Activated CD8-positive, alpha-beta T cell treated with anti-CD3 and anti-CD28 coated beads, Interleukin-2, amount 10 ng/mL, durations not matched to agents 7 days and 5 days (primary cell): ENCODE measurements at regions not wholly inside any gene's neighbourhood (a gene's known extent, or its start where the extent isn't known, plus 50 kb on each side); places are given as distances from the start of the nearest gene placed in this dataset.
"Not testable (repeated sequence)": the region's sequence is repeated elsewhere in the genome, so short reads cannot be mapped to it uniquely, and the experiment has no call there.

ENCODE experiments used
- ATAC-seq: fragments of 150-1000 bp; cut with Tn5 transposase; one replicate; pipeline ENCODE4 v1.10.0; 2021; ENCODE audit warnings: moderate library complexity
- CTCF ChIA-PET: fragments of 350-600 bp; sonication (Branson Sonifier 250); formaldehyde crosslinking; loops from one replicate; lab custom pipeline; 2021; ENCODE audit warnings: antibody characterized with exemption; lab: Charles Lee
- POLR2A ChIA-PET: fragments of 350-600 bp; sonication (Branson Sonifier 250); formaldehyde crosslinking; loops from one replicate; lab custom pipeline; 2021; ENCODE audit warnings: antibody characterized with exemption; lab: Charles Lee
- DNase-seq: peaks from one replicate; pipeline ENCODE4 v3.0.0-alpha.2; 2020
- H3K27ac Mint-ChIP-seq: one replicate; pipeline ENCODE4 v1.8.0; 2021; ENCODE audit warnings: mild to moderate bottlenecking, mixed read lengths
- H3K27me3 Mint-ChIP-seq: one replicate; pipeline ENCODE4 v1.8.0; 2021; ENCODE audit warnings: low read depth, mixed read lengths
- H3K36me3 Mint-ChIP-seq: one replicate; pipeline ENCODE4 v1.8.0; 2021; ENCODE audit warnings: low read depth, mixed read lengths
- H3K4me1 Mint-ChIP-seq: one replicate; pipeline ENCODE4 v1.8.0; 2021; ENCODE audit warnings: low read depth, mixed read lengths
- H3K4me3 Mint-ChIP-seq: one replicate; pipeline ENCODE4 v1.8.0; 2021; ENCODE audit warnings: mild to moderate bottlenecking, mixed read lengths
- H3K9me3 Mint-ChIP-seq: one replicate; pipeline ENCODE4 v1.8.0; 2022; ENCODE audit warnings: mixed read lengths; ENCODE audit not compliant: insufficient read depth

DNA sequence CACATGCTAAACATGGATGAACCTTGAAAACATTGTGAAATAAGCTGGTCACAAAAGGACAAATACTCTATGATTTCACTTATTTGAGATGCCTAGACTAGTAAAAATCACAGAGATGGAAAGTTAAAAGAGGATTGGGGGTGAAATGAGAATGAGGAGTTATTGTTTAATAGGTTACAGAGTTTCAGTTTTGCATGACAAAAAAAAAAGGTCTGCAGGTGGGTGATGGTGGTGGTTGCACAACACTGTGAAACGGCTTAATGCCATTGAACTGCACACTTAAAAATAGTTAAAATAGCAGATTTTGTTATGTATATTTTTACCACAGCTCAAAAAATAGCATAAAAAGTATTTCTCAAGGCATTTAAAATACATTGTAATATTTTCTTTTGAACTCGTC, 151.9 kb upstream of the NRXN3 start:
- POLR2A ChIA-PET = no interaction called here
- no peak overlapping the region for H3K27ac Mint-ChIP-seq
- H3K36me3 Mint-ChIP-seq = no peaks in the 10 kb centered on the region

DNA sequence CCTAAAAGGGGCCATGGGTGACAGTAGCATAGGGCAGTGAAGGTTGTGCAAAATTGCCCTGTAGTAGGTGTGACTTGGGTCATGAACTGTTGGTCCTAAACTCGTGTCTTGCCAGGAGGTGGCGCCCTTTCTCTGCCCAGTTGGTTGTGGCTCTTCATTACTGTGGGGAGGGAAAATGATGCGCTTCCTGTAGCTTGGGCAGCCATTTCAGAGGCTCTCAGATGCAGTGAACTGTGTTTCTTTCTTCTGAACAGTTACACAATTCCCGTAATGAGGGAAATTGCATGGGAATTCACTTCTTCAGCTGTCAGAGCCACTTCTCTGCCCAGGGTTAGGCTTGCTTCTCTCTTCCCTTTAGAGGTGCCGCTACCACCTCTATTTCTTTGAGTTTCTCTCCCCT, 148.1 kb upstream of the NRXN3 start:
- ChIA-PET CTCF (interaction anchor here (0.6 to 4.2 kb wide), 6 partner anchors 17 to 577 kb away, joined by 3 to 22 read pairs (median 4); no protein-coding TSS in a partner anchor), POLR2A (no interaction called here)
- H3K4me3 Mint-ChIP-seq = no peak overlapping the region
- peak; percentile 77 for DNase-seq
- no peaks in the 10 kb centered on the region for H3K4me1 Mint-ChIP-seq
- peak; percentile 69 for ATAC-seq
- no peaks in the 10 kb centered on the region for H3K27me3 Mint-ChIP-seq
- H3K36me3 Mint-ChIP-seq = no peaks in the 10 kb centered on the region
- no peak overlapping the region for H3K27ac Mint-ChIP-seq
- no peaks in the 10 kb centered on the region for H3K9me3 Mint-ChIP-seq

More for the DNA sequence above, 151.9 kb upstream of the NRXN3 start:
- DNase-seq (no peak), ATAC-seq (no peak)
- no peaks in the 10 kb centered on the region for H3K9me3 Mint-ChIP-seq
- CTCF ChIA-PET = no interaction called here
- no peaks in the 10 kb centered on the region for H3K4me1 Mint-ChIP-seq
- no peak overlapping the region for H3K4me3 Mint-ChIP-seq
- no peaks in the 10 kb centered on the region for H3K27me3 Mint-ChIP-seq

DNA sequence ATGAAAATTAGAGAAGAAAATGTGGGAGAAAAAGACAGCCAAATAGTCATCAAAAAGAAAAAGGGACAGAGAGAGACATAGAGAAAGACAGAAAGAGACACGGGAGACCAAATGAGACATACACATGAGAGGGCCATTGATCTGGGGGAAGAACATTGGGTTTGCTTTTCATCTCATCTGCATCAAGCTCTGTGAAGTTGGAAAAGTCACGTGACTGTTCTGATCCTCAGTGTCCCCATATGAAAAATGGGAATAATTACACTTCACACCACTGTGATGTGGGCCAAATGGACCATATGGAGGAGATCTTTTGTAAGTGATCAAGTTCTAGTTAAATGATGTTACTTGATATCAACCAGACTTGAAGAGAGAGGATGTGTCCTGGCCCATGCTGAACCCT, 147.1 kb upstream of the NRXN3 start:
- CTCF ChIA-PET = interaction anchor here (1.7 to 4.2 kb wide), 2 partner anchors 544 to 574 kb away, joined by 5 to 22 read pairs; no protein-coding TSS in a partner anchor
- H3K27me3 Mint-ChIP-seq = no peaks in the 10 kb centered on the region
- ATAC-seq = no peak

DNA sequence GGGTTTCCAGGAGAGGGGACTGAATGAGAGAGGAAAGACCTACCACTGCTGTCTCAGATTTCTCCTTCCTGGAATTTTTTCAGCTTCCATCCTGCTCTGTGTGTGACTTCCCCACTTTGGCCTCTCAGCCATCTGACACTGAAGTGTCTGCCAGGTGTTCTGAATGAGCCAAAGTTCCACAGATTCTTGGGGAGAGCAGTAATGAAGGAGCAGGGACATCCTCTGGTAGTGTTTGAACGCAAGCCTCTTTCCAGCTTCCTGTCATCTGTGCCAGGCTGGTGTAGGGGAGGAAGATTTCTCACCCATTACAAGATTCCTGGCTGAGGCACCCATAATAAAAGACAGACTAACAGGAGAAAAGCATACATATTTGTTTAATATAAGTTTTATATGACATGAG, 141.7 kb upstream of the NRXN3 start:
- ChIA-PET CTCF (no interaction called here), POLR2A (no interaction called here)
- no peak for ATAC-seq
- no peaks in the 10 kb centered on the region for H3K9me3 Mint-ChIP-seq
- no peak overlapping the region for H3K27ac Mint-ChIP-seq
- H3K4me1 Mint-ChIP-seq = no peaks in the 10 kb centered on the region
- no peak overlapping the region for H3K4me3 Mint-ChIP-seq
- no peaks in the 10 kb centered on the region for H3K36me3 Mint-ChIP-seq
- no peak for DNase-seq
- H3K27me3 Mint-ChIP-seq = peaks cover 2% of the 10 kb centered on the region

More for the DNA sequence above, 147.1 kb upstream of the NRXN3 start:
- H3K27ac Mint-ChIP-seq = no peak overlapping the region
- no peak for DNase-seq
- H3K36me3 Mint-ChIP-seq = no peaks in the 10 kb centered on the region
- POLR2A ChIA-PET = no interaction called here
- no peaks in the 10 kb centered on the region for H3K9me3 Mint-ChIP-seq
- H3K4me3 Mint-ChIP-seq = no peak overlapping the region
- no peaks in the 10 kb centered on the region for H3K4me1 Mint-ChIP-seq

DNA sequence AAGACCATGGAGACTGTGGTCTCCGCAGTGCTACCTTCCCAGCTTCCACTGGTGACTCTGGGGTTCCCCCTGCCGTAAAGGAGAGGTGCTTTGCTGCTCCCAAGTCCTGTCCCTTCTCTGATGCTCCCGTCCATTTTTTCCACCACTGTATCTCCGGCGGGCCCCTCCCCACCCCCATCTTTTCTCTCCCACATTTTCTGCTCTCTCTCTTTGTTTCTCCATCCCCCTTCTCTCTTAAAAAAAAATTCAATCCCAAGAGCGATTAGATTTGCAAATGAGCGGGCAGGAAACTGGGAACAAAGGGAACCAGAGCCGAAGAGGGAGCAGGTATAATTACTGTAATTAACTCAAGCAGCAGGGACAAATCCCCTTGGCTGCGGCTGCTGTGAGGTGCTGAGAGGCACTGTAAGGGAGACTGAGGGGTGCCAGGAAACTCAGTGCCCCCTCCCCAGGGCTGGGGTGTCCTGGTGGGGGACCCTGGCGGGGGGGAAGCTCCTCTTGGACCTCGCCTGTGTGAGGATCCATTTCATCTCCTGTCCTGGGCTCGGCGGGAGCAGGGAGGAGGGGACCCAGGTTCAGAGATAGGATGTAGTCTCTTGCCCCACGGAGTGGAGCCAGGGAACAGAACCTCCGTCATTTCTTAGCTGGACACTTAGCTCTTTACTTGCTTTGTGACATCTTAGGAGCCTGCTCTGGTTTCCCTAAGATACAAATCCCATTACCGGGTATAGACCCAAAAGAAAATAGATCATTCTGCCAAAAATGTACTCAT, 140.4 kb upstream of the NRXN3 start:
- Mint-ChIP-seq H3K4me1 (no peaks in the 10 kb centered on the region), H3K27me3 (peaks cover 2% of the 10 kb centered on the region), H3K9me3 (no peaks in the 10 kb centered on the region), H3K4me3 (no peak overlapping the region), H3K27ac (no peak overlapping the region), H3K36me3 (no peaks in the 10 kb centered on the region)
- DNase-seq (no peak), ATAC-seq (no peak)
- ChIA-PET CTCF (interaction anchor here (1.3 kb wide), 1 partner anchor 12 kb away, joined by 3 read pairs; no protein-coding TSS in a partner anchor), POLR2A (no interaction called here)

DNA sequence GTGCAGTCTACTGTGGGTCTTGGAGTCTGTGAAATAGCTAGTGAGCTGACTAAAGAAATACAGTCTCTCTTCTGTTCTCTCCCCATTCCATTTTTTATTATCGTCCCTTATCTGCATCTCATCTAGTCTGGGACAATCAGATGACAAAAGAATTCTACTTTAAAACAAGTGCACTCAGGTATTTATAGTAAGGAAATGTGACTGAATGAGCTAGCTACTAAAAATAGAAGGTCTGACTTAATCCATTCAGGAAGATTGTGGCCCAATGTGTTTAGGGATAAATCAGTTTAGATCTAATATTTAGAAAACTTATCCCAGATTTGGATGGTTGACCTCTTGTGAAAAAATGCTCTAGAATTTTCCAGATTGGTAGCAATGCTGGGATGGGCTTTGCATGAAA, 126.8 kb upstream of the NRXN3 start:
- DNase-seq (no peak), ATAC-seq (no peak)
- CTCF ChIA-PET = no interaction called here
- no peaks in the 10 kb centered on the region for H3K9me3 Mint-ChIP-seq
- no peak overlapping the region for H3K27ac Mint-ChIP-seq
- POLR2A ChIA-PET = no interaction called here
- no peaks in the 10 kb centered on the region for H3K4me1 Mint-ChIP-seq
- H3K27me3 Mint-ChIP-seq = peaks cover 11% of the 10 kb centered on the region
- H3K4me3 Mint-ChIP-seq = no peak overlapping the region
- H3K36me3 Mint-ChIP-seq = no peaks in the 10 kb centered on the region

DNA sequence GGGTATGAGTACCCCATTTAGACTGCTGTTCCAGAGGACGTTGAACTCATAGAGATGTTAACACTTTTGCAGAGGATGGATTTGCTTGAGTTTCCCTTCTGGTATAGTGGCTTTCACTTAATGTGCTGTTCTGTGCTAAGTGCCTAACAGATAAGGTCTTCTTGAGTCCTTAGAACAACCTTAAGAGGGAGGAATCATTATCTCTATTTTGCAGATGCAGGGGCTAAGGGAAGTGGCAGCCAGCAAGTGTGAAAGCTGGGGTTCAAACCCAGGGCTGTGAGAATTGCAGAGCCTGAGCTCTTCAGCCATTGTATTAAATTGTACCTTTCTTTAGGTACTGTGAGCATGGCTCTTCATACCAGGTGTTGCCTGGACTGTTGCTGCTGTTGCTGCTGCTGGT, 122.1 kb upstream of the NRXN3 start:
- POLR2A ChIA-PET = no interaction called here
- Mint-ChIP-seq H3K27me3 (peaks cover 9% of the 10 kb centered on the region), H3K36me3 (no peaks in the 10 kb centered on the region), H3K27ac (no peak overlapping the region), H3K4me1 (no peaks in the 10 kb centered on the region), H3K4me3 (no peak overlapping the region), H3K9me3 (no peaks in the 10 kb centered on the region)
- no peak for DNase-seq
- no peak for ATAC-seq
- CTCF ChIA-PET = no interaction called here

DNA sequence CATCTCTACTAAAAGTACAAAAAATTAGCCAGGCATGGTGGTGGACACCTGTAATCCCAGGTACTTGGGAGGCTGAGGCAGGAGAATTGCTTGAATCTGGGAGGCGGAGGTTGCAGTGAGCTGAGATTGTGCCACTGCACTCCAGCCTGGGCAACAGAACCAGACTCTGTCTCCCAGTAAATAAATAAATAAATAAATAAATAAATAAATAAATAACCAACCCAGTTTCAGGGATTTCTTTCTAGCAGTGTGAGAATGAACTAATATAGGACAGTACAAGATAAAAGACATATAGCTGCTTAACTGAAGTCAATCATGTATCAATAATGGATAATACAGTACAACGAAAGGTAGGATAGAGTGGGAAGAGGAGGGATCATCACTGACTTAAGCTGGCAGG, 113.3 kb upstream of the NRXN3 start:
- CTCF ChIA-PET, H3K27me3 Mint-ChIP-seq, H3K36me3 Mint-ChIP-seq: not testable (repeated sequence)

DNA sequence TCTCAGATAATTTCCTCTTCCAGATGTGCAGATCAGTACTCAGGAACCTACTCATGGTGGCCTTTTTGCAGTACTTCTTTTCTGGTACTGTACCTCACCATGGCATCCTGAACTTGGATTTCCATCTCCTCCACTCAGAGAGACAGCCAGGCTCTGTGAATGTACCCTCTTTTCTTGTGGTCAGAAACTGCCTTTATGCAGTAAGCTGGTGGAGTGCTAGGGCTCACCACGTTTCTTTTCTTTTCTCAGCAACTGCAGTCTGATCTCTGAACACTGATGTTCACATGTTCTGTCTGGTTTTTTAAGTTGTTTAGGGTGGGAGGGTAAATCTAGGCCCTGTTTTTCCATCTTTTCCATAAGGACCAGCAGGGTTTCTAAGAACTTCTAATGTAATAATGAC, 99.8 kb upstream of the NRXN3 start:
- POLR2A ChIA-PET = no interaction called here
- CTCF ChIA-PET = no interaction called here

More for the DNA sequence above, 113.3 kb upstream of the NRXN3 start:
- H3K4me3 Mint-ChIP-seq, ATAC-seq, DNase-seq, H3K27ac Mint-ChIP-seq, POLR2A ChIA-PET, H3K4me1 Mint-ChIP-seq, H3K9me3 Mint-ChIP-seq: not testable (repeated sequence)

DNA sequence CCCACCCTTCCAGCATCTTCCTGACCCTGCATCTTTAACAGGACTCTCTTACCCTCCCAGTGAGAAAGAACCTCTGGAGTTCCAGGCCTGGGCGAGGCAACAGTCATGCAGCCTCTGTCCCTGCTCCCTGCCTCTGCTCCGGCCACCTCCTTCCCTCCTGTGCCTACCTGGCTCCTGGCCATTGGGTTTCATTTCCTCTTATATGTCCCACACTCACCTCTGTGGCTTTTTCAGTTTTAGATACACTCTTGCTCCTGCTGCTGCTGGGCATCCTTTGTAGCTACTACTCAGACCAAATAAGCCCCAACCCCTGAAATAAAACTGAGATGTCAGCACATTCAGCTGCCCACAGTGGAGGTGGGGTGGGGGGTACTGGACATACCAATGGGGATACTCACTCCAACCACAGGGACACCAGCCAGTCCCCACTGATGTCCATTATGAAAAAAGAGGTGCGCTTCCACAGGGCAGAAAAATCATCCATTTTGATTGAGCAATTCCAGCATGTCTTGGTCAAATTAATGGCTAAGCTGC, 99.1 kb upstream of the NRXN3 start:
- peaks cover 3% of the 10 kb centered on the region for H3K27me3 Mint-ChIP-seq
- DNase-seq (no peak), ATAC-seq (no peak)
- no peaks in the 10 kb centered on the region for H3K36me3 Mint-ChIP-seq
- H3K4me3 Mint-ChIP-seq = no peak overlapping the region
- H3K4me1 Mint-ChIP-seq = no peaks in the 10 kb centered on the region
- ChIA-PET POLR2A (no interaction called here), CTCF (no interaction called here)
- H3K9me3 Mint-ChIP-seq = no peaks in the 10 kb centered on the region
- H3K27ac Mint-ChIP-seq = no peak overlapping the region

More for the DNA sequence above, 99.8 kb upstream of the NRXN3 start:
- H3K4me1 Mint-ChIP-seq = no peaks in the 10 kb centered on the region
- H3K9me3 Mint-ChIP-seq = no peaks in the 10 kb centered on the region
- H3K27me3 Mint-ChIP-seq = peaks cover 3% of the 10 kb centered on the region
- H3K4me3 Mint-ChIP-seq = no peak overlapping the region
- no peaks in the 10 kb centered on the region for H3K36me3 Mint-ChIP-seq
- ATAC-seq = no peak
- no peak overlapping the region for H3K27ac Mint-ChIP-seq
- DNase-seq = no peak

DNA sequence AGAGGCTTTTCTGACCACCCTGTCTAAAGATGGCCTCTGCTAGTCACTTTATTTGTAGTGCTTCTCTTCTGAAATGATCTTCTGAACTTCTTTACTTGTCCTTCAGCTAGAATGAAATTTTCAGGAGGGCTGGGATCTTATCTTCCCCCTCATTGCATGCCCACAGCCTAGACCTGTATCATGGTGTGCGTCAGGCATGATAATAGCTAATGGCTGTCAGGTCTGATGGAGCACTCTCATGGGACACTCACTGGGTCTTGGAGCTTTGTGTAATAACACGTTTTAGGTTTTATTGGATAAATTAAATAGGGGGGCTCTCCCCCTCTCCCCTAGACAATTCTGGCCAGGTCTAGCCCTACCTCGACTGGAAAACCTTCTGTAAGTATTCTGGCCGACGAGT, 97.1 kb upstream of the NRXN3 start:
- CTCF ChIA-PET = interaction anchor here (0.6 kb wide), 1 partner anchor 9 kb away, joined by 3 read pairs; no protein-coding TSS in a partner anchor
- Mint-ChIP-seq H3K4me1 (no peaks in the 10 kb centered on the region), H3K9me3 (no peaks in the 10 kb centered on the region), H3K27ac (no peak overlapping the region), H3K27me3 (no peaks in the 10 kb centered on the region), H3K4me3 (no peak overlapping the region), H3K36me3 (no peaks in the 10 kb centered on the region)
- no peak for DNase-seq
- ATAC-seq = no peak
- POLR2A ChIA-PET = no interaction called here

DNA sequence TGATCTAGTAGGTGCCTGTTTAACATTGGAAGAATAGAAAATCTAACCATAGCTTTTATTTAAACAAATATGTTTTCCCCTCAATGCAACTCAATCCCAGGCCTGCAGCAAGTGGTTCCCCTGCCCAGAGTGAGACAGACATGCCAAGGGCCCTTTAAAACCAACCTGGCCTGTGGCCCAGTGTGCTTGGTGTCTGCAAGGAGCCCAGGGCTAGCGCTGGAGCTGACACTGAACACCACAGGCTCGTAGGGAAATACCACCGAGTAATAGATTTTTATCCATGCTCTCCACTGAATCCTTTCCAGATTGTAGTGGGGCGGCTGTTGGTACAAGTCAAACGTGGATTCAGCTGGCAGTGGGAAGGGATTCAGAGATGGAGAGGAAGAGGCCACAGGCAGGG, 95.6 kb upstream of the NRXN3 start:
- DNase-seq (no peak), ATAC-seq (no peak)
- H3K4me1 Mint-ChIP-seq = no peaks in the 10 kb centered on the region
- ChIA-PET CTCF (no interaction called here), POLR2A (no interaction called here)
- H3K9me3 Mint-ChIP-seq = no peaks in the 10 kb centered on the region
- H3K27ac Mint-ChIP-seq = no peak overlapping the region
- no peaks in the 10 kb centered on the region for H3K36me3 Mint-ChIP-seq
- no peak overlapping the region for H3K4me3 Mint-ChIP-seq
- no peaks in the 10 kb centered on the region for H3K27me3 Mint-ChIP-seq
